PC-9 (cell line): ENCODE measurements at regions not wholly inside any gene's neighbourhood (a gene's known extent, or its start where the extent isn't known, plus 50 kb on each side); places are given as distances from the start of the nearest gene placed in this dataset.

Source experiments
- BruUV-seq: library from RNA; stranded (reverse); fragments of 400-500 nt; replicated peaks from 2 replicates; lab custom pipeline; 2021; lab: Mats Ljungman, UMichigan
- CTCF ChIA-PET: fragments of 300-600 bp; sonication (Branson Sonifier 250); formaldehyde crosslinking; loops from one replicate; lab custom pipeline; 2022; ENCODE audit warnings: antibody characterized with exemption; lab: Charles Lee
- POLR2A ChIA-PET: fragments of 300-600 bp; sonication (Branson Sonifier 250); formaldehyde crosslinking; loops from one replicate; lab custom pipeline; 2022; ENCODE audit warnings: antibody characterized with exemption; ENCODE audit not compliant: unreplicated experiment; lab: Charles Lee
- DNase-seq, 2 experiments: peaks; one replicate each; pipeline versions ENCODE4 v3.0.0 to v3.0.0-alpha.2; 2015 to 2022; ENCODE audit warnings: mixed read lengths in 1 of 2
- H2AFZ ChIP-seq: fragments of 200-600 bp; sonication (generic); 2 replicates; pipeline ENCODE4 v1.8.1; 2017; ENCODE audit warnings: antibody characterized with exemption
- H3F3A ChIP-seq: fragments of 200-600 bp; sonication (generic); 2 replicates; pipeline ENCODE4 v1.8.1; 2017; ENCODE audit warnings: antibody characterized with exemption, mild to moderate bottlenecking, low read depth; ENCODE audit not compliant: insufficient read depth
- H3K27ac ChIP-seq: fragments of 200-600 bp; sonication (generic); 2 replicates; pipeline ENCODE4 v1.6.1; 2016; ENCODE audit warnings: mixed run types
- H3K27me3 ChIP-seq: fragments of 200-600 bp; sonication (generic); 2 replicates; pipeline ENCODE4 v1.6.1; 2016; ENCODE audit warnings: low read depth, mixed run types; ENCODE audit not compliant: insufficient read depth
- H3K36me3 ChIP-seq: fragments of 200-600 bp; sonication (generic); 2 replicates; pipeline ENCODE4 v1.6.1; 2016; ENCODE audit warnings: low read depth, mixed run types
- H3K4me1 ChIP-seq: fragments of 200-600 bp; sonication (generic); replicated peaks from 2 replicates; pipeline ENCODE4 v1.6.1; 2016; ENCODE audit warnings: mixed run types; ENCODE audit not compliant: insufficient read depth
- H3K4me2 ChIP-seq: fragments of 200-600 bp; sonication (generic); 2 replicates; pipeline ENCODE4 v1.6.1; 2017; ENCODE audit warnings: mixed run types
- H3K4me3 ChIP-seq: fragments of 200-600 bp; sonication (generic); 2 replicates; pipeline ENCODE4 v1.6.1; 2016; ENCODE audit warnings: mixed run types
- H3K79me2 ChIP-seq: fragments of 200-600 bp; sonication (generic); 2 replicates; pipeline ENCODE4 v1.6.1; 2017; ENCODE audit warnings: low read depth, mixed run types
- H3K9me2 ChIP-seq: fragments of 200-600 bp; sonication (generic); 2 replicates; pipeline ENCODE4 v1.8.1; 2017; ENCODE audit warnings: mild to moderate bottlenecking; ENCODE audit not compliant: insufficient read depth
- H3K9me3 ChIP-seq: fragments of 200-600 bp; sonication (generic); 2 replicates; pipeline ENCODE4 v1.8.1; 2016; ENCODE audit warnings: low read depth; ENCODE audit not compliant: insufficient read depth
- H4K20me1 ChIP-seq: fragments of 200-600 bp; sonication (generic); 2 replicates; pipeline ENCODE4 v1.8.1; 2017; ENCODE audit not compliant: insufficient read depth
- CTCF ChIP-seq: fragments of 200-600 bp; sonication (generic); conservative IDR thresholded peaks from 2 replicates; pipeline ENCODE4 v1.6.1; 2017; ENCODE audit warnings: mixed run types, antibody characterized with exemption, mild to moderate bottlenecking, moderate library complexity
- EZH2 ChIP-seq: fragments of 200-600 bp; sonication (generic); IDR thresholded peaks from 2 replicates; pipeline ENCODE4 v1.8.0; 2017; ENCODE audit warnings: antibody characterized with exemption, low read depth
- intact Hi-C: fragments of 100-400 bp; cut with micrococcal nuclease; formaldehyde crosslinking; loops from one replicate; pipeline ENCODE4 v1.10.0; 2022; ENCODE audit not compliant: unreplicated experiment

GRCh38 chr16:64065523-64065922 lies 1056.3 kb downstream of the CDH11 start:
- no peaks in the 10 kb centered on the region for H3K36me3 ChIP-seq
- intact Hi-C loops, result no loop called here
- no peaks in the 10 kb centered on the region for H3K9me2 ChIP-seq
- H3K4me3 ChIP-seq, result no peak overlapping the region
- H3K27me3 ChIP-seq, result peaks cover 3% of the 10 kb centered on the region
- no peaks in the 10 kb centered on the region for H3K4me1 ChIP-seq
- H2AFZ ChIP-seq, result no peak overlapping the region
- no peaks in the 10 kb centered on the region for H4K20me1 ChIP-seq
- no peak for DNase-seq
- H3F3A ChIP-seq, result no peaks in the 10 kb centered on the region
- CTCF ChIA-PET, result no interaction called here
- H3K9me3 ChIP-seq, result no peaks in the 10 kb centered on the region
- POLR2A ChIA-PET, result no interaction called here
- BruUV-seq, result no TSS peak
- H3K4me2 ChIP-seq, result no peak overlapping the region
- H3K27ac ChIP-seq, result no peak overlapping the region
- no peaks in the 10 kb centered on the region for H3K79me2 ChIP-seq
- TF ChIP-seq CTCF (no peak), EZH2 (no peak)

GRCh38 chr16:64061621-64062020 lies 1060.2 kb downstream of the CDH11 start:
- BruUV-seq, result no TSS peak
- CTCF ChIA-PET, result no interaction called here
- Histone ChIP-seq H3K27ac (no peak overlapping the region), H3K27me3 (peaks cover 6% of the 10 kb centered on the region; the same call in 1 of the 2 replicates), H3K4me2 (no peak overlapping the region), H3K79me2 (no peaks in the 10 kb centered on the region), H3K4me1 (no peaks in the 10 kb centered on the region), H3K4me3 (no peak overlapping the region), H4K20me1 (no peaks in the 10 kb centered on the region), H3K9me3 (no peaks in the 10 kb centered on the region), H3K9me2 (no peaks in the 10 kb centered on the region), H3K36me3 (no peaks in the 10 kb centered on the region), H3F3A (no peaks in the 10 kb centered on the region), H2AFZ (no peak overlapping the region)
- intact Hi-C loops, result no loop called here
- TF ChIP-seq EZH2 (no peak), CTCF (no peak)
- no peak for DNase-seq
- POLR2A ChIA-PET, result interaction anchor here (0.5 kb wide), 1 partner anchor 1993 kb away, joined by 4 read pairs; no protein-coding TSS in a partner anchor

DNA sequence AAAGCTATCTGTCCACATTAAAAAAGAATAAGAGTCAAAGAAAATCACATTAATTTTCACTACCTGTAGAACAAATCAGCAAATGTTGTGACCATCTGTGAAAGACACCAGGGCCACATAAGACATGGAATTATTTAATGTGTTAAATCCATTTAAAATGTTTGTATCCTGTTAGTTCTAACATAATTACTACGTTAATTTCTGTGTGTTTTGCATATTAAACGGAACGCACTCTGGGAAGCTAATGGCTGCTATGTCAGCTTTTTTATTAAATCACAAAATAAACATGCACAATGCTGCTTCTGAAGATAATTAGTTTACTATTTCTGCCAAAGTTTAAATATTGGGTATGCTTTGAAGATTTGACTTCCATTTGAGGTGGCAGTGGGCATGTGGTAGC lies 1061.2 kb downstream of the CDH11 start:
- no peak overlapping the region for H3K4me3 ChIP-seq
- TF ChIP-seq CTCF (no peak), EZH2 (no peak)
- no peak overlapping the region for H3K4me2 ChIP-seq
- POLR2A ChIA-PET, result no interaction called here
- H3K4me1 ChIP-seq, result no peaks in the 10 kb centered on the region
- H3K79me2 ChIP-seq, result no peaks in the 10 kb centered on the region
- no peaks in the 10 kb centered on the region for H3K36me3 ChIP-seq
- DNase-seq, result no peak
- H3K9me2 ChIP-seq, result no peaks in the 10 kb centered on the region
- CTCF ChIA-PET, result no interaction called here
- peaks cover 8% of the 10 kb centered on the region; the same call in 1 of the 2 replicates for H3K27me3 ChIP-seq
- BruUV-seq, result no TSS peak
- intact Hi-C loops, result no loop called here
- no peaks in the 10 kb centered on the region for H3K9me3 ChIP-seq
- H4K20me1 ChIP-seq, result no peaks in the 10 kb centered on the region
- H3F3A ChIP-seq, result no peaks in the 10 kb centered on the region
- no peak overlapping the region for H2AFZ ChIP-seq
- no peak overlapping the region for H3K27ac ChIP-seq
